ENCODE measurements at regions not wholly inside any gene's neighbourhood (a gene's known extent, or its start where the extent isn't known, plus 50 kb on each side); places are given as distances from the start of the nearest gene placed in this dataset.
A peak's percentile ranks its signal among the peaks of the same experiment; 100 is the strongest.

DNA sequence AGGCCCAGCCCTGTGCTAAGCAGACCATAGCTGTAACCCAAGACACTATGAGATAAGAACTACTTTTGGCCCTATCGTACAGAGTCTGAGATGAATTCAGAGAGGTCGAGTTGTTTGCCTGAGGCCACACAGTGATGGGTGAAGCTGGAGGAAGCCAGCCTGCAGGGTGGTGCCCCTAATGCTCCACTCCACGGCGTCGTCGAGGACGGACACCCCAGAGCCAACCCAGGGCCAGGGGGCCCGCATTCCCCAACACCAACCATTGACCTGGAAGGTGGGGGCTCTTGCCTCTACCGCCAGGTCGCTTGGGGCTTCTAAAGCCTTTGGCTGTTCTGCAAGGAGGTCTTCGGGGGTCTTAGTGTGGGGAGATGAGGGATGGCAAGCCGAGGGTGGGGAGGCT, 84.1 kb downstream of the IRF8 start:
- Mint-ChIP-seq H3K27me3 (ENCODE audit: insufficient read depth) (no peaks in the 10 kb centered on the region), H3K4me3 (no peak overlapping the region), H3K4me1 (no peaks in the 10 kb centered on the region), H3K27ac (no peak overlapping the region), H3K36me3 (ENCODE audit: low read depth) (no peaks in the 10 kb centered on the region), H3K9me3 (no peaks in the 10 kb centered on the region)
- H3K9me3 ChIP-seq (ENCODE audit: control insufficient read depth, low read length) = no peaks in the 10 kb centered on the region
- H3K27ac ChIP-seq (ENCODE audit: low read depth, low read length) = no peak overlapping the region
- DNase-seq = no peak
- WGBS, 2 experiments (ENCODE audit: insufficient coverage in 1 of 2, insufficient read length in 1 of 2) = 90 to 95% methylated on average over 3 to 12 of the region's 12 CpGs
- no peak overlapping the region for H3K4me3 ChIP-seq (ENCODE audit: low read length)
- no peaks in the 10 kb centered on the region for H3K4me1 ChIP-seq (ENCODE audit: control insufficient read depth, insufficient read depth, low read length)
- TF ChIP-seq, protein P1, sequence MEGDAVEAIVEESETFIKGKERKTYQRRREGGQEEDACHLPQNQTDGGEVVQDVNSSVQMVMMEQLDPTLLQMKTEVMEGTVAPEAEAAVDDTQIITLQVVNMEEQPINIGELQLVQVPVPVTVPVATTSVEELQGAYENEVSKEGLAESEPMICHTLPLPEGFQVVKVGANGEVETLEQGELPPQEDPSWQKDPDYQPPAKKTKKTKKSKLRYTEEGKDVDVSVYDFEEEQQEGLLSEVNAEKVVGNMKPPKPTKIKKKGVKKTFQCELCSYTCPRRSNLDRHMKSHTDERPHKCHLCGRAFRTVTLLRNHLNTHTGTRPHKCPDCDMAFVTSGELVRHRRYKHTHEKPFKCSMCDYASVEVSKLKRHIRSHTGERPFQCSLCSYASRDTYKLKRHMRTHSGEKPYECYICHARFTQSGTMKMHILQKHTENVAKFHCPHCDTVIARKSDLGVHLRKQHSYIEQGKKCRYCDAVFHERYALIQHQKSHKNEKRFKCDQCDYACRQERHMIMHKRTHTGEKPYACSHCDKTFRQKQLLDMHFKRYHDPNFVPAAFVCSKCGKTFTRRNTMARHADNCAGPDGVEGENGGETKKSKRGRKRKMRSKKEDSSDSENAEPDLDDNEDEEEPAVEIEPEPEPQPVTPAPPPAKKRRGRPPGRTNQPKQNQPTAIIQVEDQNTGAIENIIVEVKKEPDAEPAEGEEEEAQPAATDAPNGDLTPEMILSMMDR (conservative IDR thresholded peaks at IDR 0.05) = no peak
- H3K27me3 ChIP-seq (ENCODE audit: control insufficient read depth, insufficient read depth, low read length, poor library complexity, severe bottlenecking) = no peaks in the 10 kb centered on the region
- no peak overlapping the region for H3K9ac ChIP-seq (ENCODE audit: extremely low read depth, low read length, poor library complexity, severe bottlenecking)
- no peaks in the 10 kb centered on the region for H3K36me3 ChIP-seq (ENCODE audit: control insufficient read depth, insufficient read depth, low read length)

DNA sequence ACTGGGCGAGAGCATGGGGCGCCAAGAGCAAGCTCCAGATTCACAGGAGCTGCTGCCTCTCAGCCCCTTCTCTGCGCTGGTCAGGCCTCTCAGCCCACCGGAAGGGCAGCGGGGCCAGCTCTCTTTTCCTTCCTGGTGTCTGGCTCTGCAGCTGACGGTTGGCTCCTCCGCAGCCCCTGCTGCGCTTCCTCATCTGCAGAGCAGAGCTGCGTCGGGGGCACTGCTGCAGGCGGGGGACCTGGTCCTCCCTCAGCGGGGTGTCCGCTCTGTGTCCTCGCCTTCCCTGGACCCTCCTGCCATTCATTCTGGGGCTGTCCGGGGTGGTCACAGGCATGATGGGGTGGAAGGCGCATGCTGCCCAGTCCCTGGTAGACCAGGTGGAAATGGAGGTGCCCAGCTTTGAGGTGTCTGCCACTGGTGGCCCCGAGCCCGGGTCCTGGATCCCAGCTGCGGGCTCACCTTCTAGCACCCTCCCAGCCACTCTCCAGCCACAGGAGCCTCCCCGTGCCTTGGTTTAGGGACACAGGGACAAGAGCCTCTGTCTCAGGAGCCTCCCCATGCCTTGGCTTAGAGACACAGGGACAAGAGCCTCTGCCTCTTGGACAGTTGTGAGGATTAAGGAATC, 84.8 kb downstream of the IRF8 start:
- WGBS, 2 experiments (ENCODE audit: insufficient coverage in 1 of 2, insufficient read length in 1 of 2) = 79 to 89% methylated on average over 5 to 20 of the region's 20 CpGs
- no peaks in the 10 kb centered on the region for H3K36me3 Mint-ChIP-seq (ENCODE audit: low read depth)
- H3K36me3 ChIP-seq (ENCODE audit: control insufficient read depth, insufficient read depth, low read length) = no peaks in the 10 kb centered on the region
- no peaks in the 10 kb centered on the region for H3K27me3 Mint-ChIP-seq (ENCODE audit: insufficient read depth)
- no peaks in the 10 kb centered on the region for H3K4me1 Mint-ChIP-seq
- no peak overlapping the region for H3K27ac ChIP-seq (ENCODE audit: low read depth, low read length)
- H3K9me3 ChIP-seq (ENCODE audit: control insufficient read depth, low read length) = no peaks in the 10 kb centered on the region
- no peak overlapping the region for H3K9ac ChIP-seq (ENCODE audit: extremely low read depth, low read length, poor library complexity, severe bottlenecking)
- no peak for DNase-seq
- no peaks in the 10 kb centered on the region for H3K27me3 ChIP-seq (ENCODE audit: control insufficient read depth, insufficient read depth, low read length, poor library complexity, severe bottlenecking)
- no peak overlapping the region for H3K27ac Mint-ChIP-seq
- H3K9me3 Mint-ChIP-seq = no peaks in the 10 kb centered on the region
- TF ChIP-seq, protein P1 (conservative IDR thresholded peaks at IDR 0.05) = no peak
- H3K4me1 ChIP-seq (ENCODE audit: control insufficient read depth, insufficient read depth, low read length) = no peaks in the 10 kb centered on the region
- H3K4me3 ChIP-seq (ENCODE audit: low read length) = no peak overlapping the region
- H3K4me3 Mint-ChIP-seq = no peak overlapping the region

DNA sequence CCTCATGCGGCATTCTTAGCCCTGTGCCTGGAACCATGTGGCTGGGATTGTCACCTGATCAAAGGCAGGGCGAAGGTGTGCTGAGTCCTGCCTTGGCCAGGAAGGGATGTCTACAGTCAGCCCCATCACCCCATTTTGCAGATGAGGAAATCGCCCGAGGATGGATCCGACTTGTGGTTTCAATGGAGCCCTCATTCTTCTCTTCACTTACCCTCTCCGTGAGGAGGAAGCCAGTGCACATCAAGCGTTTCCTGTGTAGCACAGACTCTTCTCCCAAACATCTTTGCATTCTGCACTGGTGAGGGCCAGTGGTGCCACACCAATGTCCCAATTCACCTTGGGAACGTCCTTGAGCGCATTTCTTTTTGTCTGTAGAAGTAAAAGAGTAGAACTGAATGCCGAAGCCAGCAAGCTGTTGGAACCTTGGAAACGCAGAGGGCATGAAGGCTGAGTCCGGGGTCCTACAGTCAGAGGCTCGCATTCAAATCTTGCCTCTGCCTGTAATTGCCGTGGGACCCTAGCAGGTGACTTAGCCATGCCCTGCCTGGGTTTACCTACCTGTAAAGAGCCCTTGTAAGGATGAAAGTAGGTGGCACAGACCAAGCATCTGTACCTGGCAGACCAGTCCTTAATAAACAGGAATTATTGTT, 85.4 kb downstream of the IRF8 start:
- no peaks in the 10 kb centered on the region for H3K4me1 ChIP-seq (ENCODE audit: control insufficient read depth, insufficient read depth, low read length)
- no peaks in the 10 kb centered on the region for H3K27me3 ChIP-seq (ENCODE audit: control insufficient read depth, insufficient read depth, low read length, poor library complexity, severe bottlenecking)
- Mint-ChIP-seq H3K4me3 (no peak overlapping the region), H3K9me3 (no peaks in the 10 kb centered on the region), H3K27me3 (ENCODE audit: insufficient read depth) (peaks cover 3% of the 10 kb centered on the region), H3K27ac (no peak overlapping the region), H3K36me3 (ENCODE audit: low read depth) (no peaks in the 10 kb centered on the region), H3K4me1 (no peaks in the 10 kb centered on the region)
- no peak overlapping the region for H3K27ac ChIP-seq (ENCODE audit: low read depth, low read length)
- WGBS, 2 experiments (ENCODE audit: insufficient coverage in 1 of 2, insufficient read length in 1 of 2) = 92 to 93% methylated on average over 10 to 14 of the region's 14 CpGs
- H3K9ac ChIP-seq (ENCODE audit: extremely low read depth, low read length, poor library complexity, severe bottlenecking) = no peak overlapping the region
- no peaks in the 10 kb centered on the region for H3K9me3 ChIP-seq (ENCODE audit: control insufficient read depth, low read length)
- H3K4me3 ChIP-seq (ENCODE audit: low read length) = no peak overlapping the region
- no peaks in the 10 kb centered on the region for H3K36me3 ChIP-seq (ENCODE audit: control insufficient read depth, insufficient read depth, low read length)
- TF ChIP-seq, protein P1 (conservative IDR thresholded peaks at IDR 0.05) = no peak
- DNase-seq = peak; percentile 36

Measured in endodermal cell (in vitro differentiated cells).